ENCODE measurements at regions not wholly inside any gene's neighbourhood (a gene's known extent, or its start where the extent isn't known, plus 50 kb on each side); places are given as distances from the start of the nearest gene placed in this dataset.

DNA sequence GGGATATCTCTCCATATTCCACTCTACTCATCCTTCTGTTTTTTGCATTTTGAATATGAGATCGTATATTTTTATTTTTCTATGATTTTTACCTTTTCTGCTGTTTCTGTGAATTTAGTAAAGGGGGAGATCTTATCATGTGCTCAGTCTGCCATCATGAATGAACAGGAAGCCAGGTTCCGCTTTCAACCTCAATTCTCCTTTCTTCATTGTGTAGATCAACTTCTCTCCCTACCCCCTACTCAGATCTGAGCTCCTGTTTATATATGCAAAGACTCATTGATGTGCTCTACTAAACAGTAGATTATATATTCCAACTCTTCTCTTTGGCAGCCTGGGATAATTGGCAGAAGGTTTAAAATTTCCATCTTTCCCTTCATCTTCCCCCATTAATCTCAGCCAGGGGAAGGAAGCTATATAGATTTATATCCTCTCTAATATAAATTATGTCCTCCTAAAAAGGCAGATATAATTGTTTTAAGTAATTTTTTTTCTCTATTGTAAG, 336.7 kb upstream of the PLET1 start:
- no peak for ATAC-seq
- H3K9me3 Mint-ChIP-seq, result peaks cover 26% of the 10 kb centered on the region
- no peak overlapping the region for H3K4me3 Mint-ChIP-seq
- ChIA-PET CTCF (interaction anchor here (1.6 kb wide), 1 partner anchor 9 kb away, joined by 8 read pairs; no protein-coding TSS in a partner anchor), POLR2A (no interaction called here)
- peaks cover 11% of the 10 kb centered on the region for H3K36me3 Mint-ChIP-seq
- TF ChIP-seq ZNF423 (CRISPR knock-in tag; IDR thresholded peaks at IDR 0.05), result no peak
- TF ChIP-seq, protein P1, sequence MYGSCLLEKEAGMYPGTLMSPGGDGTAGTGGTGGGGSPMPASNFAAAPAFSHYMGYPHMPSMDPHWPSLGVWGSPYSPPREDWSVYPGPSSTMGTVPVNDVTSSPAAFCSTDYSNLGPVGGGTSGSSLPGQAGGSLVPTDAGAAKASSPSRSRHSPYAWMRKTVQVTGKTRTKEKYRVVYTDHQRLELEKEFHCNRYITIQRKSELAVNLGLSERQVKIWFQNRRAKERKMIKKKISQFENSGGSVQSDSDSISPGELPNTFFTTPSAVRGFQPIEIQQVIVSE (CRISPR knock-in tag; IDR thresholded peaks at IDR 0.05; ENCODE audit: borderline replicate concordance), result no peak
- TF ChIP-seq JAZF1 (CRISPR knock-in tag; IDR thresholded peaks at IDR 0.05), result no peak
- TF ChIP-seq, protein P2, sequence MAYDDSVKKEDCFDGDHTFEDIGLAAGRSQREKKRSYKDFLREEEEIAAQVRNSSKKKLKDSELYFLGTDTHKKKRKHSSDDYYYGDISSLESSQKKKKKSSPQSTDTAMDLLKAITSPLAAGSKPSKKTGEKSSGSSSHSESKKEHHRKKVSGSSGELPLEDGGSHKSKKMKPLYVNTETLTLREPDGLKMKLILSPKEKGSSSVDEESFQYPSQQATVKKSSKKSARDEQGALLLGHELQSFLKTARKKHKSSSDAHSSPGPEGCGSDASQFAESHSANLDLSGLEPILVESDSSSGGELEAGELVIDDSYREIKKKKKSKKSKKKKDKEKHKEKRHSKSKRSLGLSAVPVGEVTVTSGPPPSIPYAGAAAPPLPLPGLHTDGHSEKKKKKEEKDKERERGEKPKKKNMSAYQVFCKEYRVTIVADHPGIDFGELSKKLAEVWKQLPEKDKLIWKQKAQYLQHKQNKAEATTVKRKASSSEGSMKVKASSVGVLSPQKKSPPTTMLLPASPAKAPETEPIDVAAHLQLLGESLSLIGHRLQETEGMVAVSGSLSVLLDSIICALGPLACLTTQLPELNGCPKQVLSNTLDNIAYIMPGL (CRISPR knock-in tag; IDR thresholded peaks at IDR 0.05), result no peak
- TF ChIP-seq, protein P3, sequence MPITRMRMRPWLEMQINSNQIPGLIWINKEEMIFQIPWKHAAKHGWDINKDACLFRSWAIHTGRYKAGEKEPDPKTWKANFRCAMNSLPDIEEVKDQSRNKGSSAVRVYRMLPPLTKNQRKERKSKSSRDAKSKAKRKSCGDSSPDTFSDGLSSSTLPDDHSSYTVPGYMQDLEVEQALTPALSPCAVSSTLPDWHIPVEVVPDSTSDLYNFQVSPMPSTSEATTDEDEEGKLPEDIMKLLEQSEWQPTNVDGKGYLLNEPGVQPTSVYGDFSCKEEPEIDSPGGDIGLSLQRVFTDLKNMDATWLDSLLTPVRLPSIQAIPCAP (CRISPR knock-in tag; IDR thresholded peaks at IDR 0.05), result no peak
- no peak for TF ChIP-seq NR3C1 (CRISPR knock-in tag; conservative IDR thresholded peaks at IDR 0.05; ENCODE audit: low read depth)
- TF ChIP-seq ZBTB21 (CRISPR knock-in tag; IDR thresholded peaks at IDR 0.05; ENCODE audit: borderline replicate concordance), result no peak
- TF ChIP-seq, protein P4, sequence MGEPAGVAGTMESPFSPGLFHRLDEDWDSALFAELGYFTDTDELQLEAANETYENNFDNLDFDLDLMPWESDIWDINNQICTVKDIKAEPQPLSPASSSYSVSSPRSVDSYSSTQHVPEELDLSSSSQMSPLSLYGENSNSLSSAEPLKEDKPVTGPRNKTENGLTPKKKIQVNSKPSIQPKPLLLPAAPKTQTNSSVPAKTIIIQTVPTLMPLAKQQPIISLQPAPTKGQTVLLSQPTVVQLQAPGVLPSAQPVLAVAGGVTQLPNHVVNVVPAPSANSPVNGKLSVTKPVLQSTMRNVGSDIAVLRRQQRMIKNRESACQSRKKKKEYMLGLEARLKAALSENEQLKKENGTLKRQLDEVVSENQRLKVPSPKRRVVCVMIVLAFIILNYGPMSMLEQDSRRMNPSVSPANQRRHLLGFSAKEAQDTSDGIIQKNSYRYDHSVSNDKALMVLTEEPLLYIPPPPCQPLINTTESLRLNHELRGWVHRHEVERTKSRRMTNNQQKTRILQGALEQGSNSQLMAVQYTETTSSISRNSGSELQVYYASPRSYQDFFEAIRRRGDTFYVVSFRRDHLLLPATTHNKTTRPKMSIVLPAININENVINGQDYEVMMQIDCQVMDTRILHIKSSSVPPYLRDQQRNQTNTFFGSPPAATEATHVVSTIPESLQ (CRISPR knock-in tag; IDR thresholded peaks at IDR 0.05), result no peak
- TF ChIP-seq, protein P5, sequence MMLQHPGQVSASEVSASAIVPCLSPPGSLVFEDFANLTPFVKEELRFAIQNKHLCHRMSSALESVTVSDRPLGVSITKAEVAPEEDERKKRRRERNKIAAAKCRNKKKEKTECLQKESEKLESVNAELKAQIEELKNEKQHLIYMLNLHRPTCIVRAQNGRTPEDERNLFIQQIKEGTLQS (CRISPR knock-in tag; conservative IDR thresholded peaks at IDR 0.05), result no peak
- TF ChIP-seq NR2C2 (CRISPR knock-in tag; IDR thresholded peaks at IDR 0.05), result no peak
- TF ChIP-seq, protein P6, sequence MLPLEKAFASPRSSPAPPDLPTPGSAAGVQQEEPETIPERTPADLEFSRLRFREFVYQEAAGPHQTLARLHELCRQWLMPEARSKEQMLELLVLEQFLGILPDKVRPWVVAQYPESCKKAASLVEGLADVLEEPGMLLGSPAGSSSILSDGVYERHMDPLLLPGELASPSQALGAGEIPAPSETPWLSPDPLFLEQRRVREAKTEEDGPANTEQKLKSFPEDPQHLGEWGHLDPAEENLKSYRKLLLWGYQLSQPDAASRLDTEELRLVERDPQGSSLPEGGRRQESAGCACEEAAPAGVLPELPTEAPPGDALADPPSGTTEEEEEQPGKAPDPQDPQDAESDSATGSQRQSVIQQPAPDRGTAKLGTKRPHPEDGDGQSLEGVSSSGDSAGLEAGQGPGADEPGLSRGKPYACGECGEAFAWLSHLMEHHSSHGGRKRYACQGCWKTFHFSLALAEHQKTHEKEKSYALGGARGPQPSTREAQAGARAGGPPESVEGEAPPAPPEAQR (CRISPR knock-in tag; IDR thresholded peaks at IDR 0.05), result no peak
- no peak for TF ChIP-seq CREM (CRISPR knock-in tag; IDR thresholded peaks at IDR 0.05)
- no peak for TF ChIP-seq NFYB (CRISPR knock-in tag; conservative IDR thresholded peaks at IDR 0.05; ENCODE audit: low read depth)
- no peak for TF ChIP-seq TEAD1 (CRISPR knock-in tag; IDR thresholded peaks at IDR 0.05)
- no peak for TF ChIP-seq ZNF121 (CRISPR knock-in tag; IDR thresholded peaks at IDR 0.05)
- DNase-seq (ENCODE audit: low spot score), result no peak
- no peak overlapping the region for H3K27ac Mint-ChIP-seq
- peaks cover 19% of the 10 kb centered on the region for H3K4me1 Mint-ChIP-seq
- H3K27me3 Mint-ChIP-seq (ENCODE audit: low read depth), result peaks cover 3% of the 10 kb centered on the region; the same call in 1 of the 2 replicates

DNA sequence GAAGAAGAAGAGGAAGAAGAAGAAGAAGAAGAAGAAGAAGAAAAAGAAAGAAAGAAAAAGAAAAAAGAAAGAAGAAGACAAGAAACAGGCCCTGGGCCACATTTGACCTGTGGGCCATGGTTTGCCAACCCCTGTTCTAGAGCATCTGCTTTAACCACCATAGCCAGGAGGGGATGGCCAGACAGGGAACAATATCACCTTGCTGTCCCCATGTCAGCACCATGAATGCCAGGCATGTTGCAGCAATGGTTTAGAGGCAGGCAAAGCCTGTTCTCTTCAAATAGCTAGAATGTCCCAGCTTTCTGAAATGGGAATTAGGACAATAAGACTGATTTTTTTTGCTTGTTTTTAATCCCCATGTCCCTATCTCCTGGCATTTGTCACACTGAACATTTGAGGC, 338.6 kb upstream of the PLET1 start:
- Mint-ChIP-seq H3K27ac (no peak overlapping the region), H3K4me3 (no peak overlapping the region), H3K27me3 (ENCODE audit: low read depth) (peaks cover 3% of the 10 kb centered on the region; the same call in 1 of the 2 replicates), H3K4me1 (peaks cover 19% of the 10 kb centered on the region), H3K36me3 (peaks cover 10% of the 10 kb centered on the region), H3K9me3 (peaks cover 18% of the 10 kb centered on the region)
- ChIA-PET CTCF (no interaction called here), POLR2A (no interaction called here)
- DNase-seq (ENCODE audit: low spot score), result no peak
- ATAC-seq, result no peak
- no peak for TF ChIP-seq EMX1 (CRISPR knock-in tag; IDR thresholded peaks at IDR 0.05)
- TF ChIP-seq, protein P7, sequence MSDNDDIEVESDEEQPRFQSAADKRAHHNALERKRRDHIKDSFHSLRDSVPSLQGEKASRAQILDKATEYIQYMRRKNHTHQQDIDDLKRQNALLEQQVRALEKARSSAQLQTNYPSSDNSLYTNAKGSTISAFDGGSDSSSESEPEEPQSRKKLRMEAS (CRISPR knock-in tag; IDR thresholded peaks at IDR 0.05), result no peak
- TF ChIP-seq, protein P8, sequence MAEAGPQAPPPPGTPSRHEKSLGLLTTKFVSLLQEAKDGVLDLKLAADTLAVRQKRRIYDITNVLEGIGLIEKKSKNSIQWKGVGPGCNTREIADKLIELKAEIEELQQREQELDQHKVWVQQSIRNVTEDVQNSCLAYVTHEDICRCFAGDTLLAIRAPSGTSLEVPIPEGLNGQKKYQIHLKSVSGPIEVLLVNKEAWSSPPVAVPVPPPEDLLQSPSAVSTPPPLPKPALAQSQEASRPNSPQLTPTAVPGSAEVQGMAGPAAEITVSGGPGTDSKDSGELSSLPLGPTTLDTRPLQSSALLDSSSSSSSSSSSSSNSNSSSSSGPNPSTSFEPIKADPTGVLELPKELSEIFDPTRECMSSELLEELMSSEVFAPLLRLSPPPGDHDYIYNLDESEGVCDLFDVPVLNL (CRISPR knock-in tag; IDR thresholded peaks at IDR 0.05; ENCODE audit: borderline replicate concordance, low read depth), result no peak
- no peak for TF ChIP-seq GABPB1 (CRISPR knock-in tag; IDR thresholded peaks at IDR 0.05)
- TF ChIP-seq, protein P9, sequence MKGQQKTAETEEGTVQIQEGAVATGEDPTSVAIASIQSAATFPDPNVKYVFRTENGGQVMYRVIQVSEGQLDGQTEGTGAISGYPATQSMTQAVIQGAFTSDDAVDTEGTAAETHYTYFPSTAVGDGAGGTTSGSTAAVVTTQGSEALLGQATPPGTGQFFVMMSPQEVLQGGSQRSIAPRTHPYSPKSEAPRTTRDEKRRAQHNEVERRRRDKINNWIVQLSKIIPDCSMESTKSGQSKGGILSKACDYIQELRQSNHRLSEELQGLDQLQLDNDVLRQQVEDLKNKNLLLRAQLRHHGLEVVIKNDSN (CRISPR knock-in tag; IDR thresholded peaks at IDR 0.05), result no peak
- TF ChIP-seq IRF2 (CRISPR knock-in tag; IDR thresholded peaks at IDR 0.05; ENCODE audit: borderline replicate concordance, low read depth), result no peak
- TF ChIP-seq NR2C2 (CRISPR knock-in tag; IDR thresholded peaks at IDR 0.05), result no peak
- TF ChIP-seq, protein P10, sequence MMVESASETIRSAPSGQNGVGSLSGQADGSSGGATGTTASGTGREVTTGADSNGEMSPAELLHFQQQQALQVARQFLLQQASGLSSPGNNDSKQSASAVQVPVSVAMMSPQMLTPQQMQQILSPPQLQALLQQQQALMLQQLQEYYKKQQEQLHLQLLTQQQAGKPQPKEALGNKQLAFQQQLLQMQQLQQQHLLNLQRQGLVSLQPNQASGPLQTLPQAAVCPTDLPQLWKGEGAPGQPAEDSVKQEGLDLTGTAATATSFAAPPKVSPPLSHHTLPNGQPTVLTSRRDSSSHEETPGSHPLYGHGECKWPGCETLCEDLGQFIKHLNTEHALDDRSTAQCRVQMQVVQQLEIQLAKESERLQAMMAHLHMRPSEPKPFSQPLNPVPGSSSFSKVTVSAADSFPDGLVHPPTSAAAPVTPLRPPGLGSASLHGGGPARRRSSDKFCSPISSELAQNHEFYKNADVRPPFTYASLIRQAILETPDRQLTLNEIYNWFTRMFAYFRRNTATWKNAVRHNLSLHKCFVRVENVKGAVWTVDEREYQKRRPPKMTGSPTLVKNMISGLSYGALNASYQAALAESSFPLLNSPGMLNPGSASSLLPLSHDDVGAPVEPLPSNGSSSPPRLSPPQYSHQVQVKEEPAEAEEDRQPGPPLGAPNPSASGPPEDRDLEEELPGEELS (CRISPR knock-in tag; IDR thresholded peaks at IDR 0.05), result no peak
- TF ChIP-seq GTF2I (CRISPR knock-in tag; conservative IDR thresholded peaks at IDR 0.05), result no peak
- TF ChIP-seq SMAD3 (CRISPR knock-in tag; IDR thresholded peaks at IDR 0.05; ENCODE audit: borderline replicate concordance), result no peak
- TF ChIP-seq ZNF263 (CRISPR knock-in tag; IDR thresholded peaks at IDR 0.05; ENCODE audit: low read depth), result no peak

All from WTC11 (cell line).